Prostate gland (tissue), 2 donors: ENCODE measurements at regions not wholly inside any gene's neighbourhood (a gene's known extent, or its start where the extent isn't known, plus 50 kb on each side); places are given as distances from the start of the nearest gene placed in this dataset.

Experiments used
- CTCF ChIP-seq, 4 experiments: fragments of 200-600 bp in 2 of 4; fragments of 450-650 bp in 2 of 4; sonication (generic) in 2 of 4; IDR thresholded peaks; 1 replicate in 3 of 4; 2 replicates in 1 of 4; pipeline ENCODE4 v1.5.1; 2016 to 2019; ENCODE audit warnings: antibody characterized with exemption in 4 of 4, mild to moderate bottlenecking in 2 of 4, moderate library complexity in 2 of 4
- POLR2A ChIP-seq: fragments of 450-650 bp; IDR thresholded peaks from one replicate; pipeline ENCODE4 v1.6.1; 2016; ENCODE audit warnings: antibody characterized with exemption, mild to moderate bottlenecking

GRCh38 chr5:109476292-109476691, 66.5 kb upstream of the PJA2 start:
- TF ChIP-seq POLR2A: no peak
- TF ChIP-seq CTCF (IDR thresholded peaks at IDR 0.05): no peak
